H9 (cell line): ENCODE measurements at regions not wholly inside any gene's neighbourhood (a gene's known extent, or its start where the extent isn't known, plus 50 kb on each side); places are given as distances from the start of the nearest gene placed in this dataset.

ENCODE experiments used
- DNase-seq: peaks from one replicate; pipeline ENCODE4 v3.0.0-alpha.2; 2017
- H2AFZ ChIP-seq: one replicate; pipeline ENCODE4 v1.6.1; 2013; ENCODE audit warnings: mild to moderate bottlenecking, low read length, control low read depth, moderate library complexity
- H2AK5ac ChIP-seq: 2 replicates; pipeline ENCODE4 v1.6.1; 2013; ENCODE audit warnings: low read length, control low read depth, mixed read lengths; ENCODE audit not compliant: insufficient read length
- H2BK120ac ChIP-seq: one replicate; pipeline ENCODE4 v1.6.1; 2013; ENCODE audit warnings: low read depth, mild to moderate bottlenecking, low read length, control low read depth, inconsistent platforms; ENCODE audit not compliant: poor library complexity, severe bottlenecking
- H2BK12ac ChIP-seq: 2 replicates; pipeline ENCODE4 v1.6.1; 2013; ENCODE audit warnings: low read length, control low read depth, mixed read lengths, low read depth; ENCODE audit not compliant: insufficient read length
- H2BK15ac ChIP-seq: 2 replicates; pipeline ENCODE4 v1.6.1; 2013; ENCODE audit warnings: low read depth, low read length, control low read depth
- H2BK20ac ChIP-seq: one replicate; pipeline ENCODE4 v1.6.1; 2013; ENCODE audit warnings: low read depth, mild to moderate bottlenecking, low read length, control low read depth, inconsistent platforms; ENCODE audit not compliant: poor library complexity, severe bottlenecking
- H2BK5ac ChIP-seq: 2 replicates; pipeline ENCODE4 v1.6.1; 2013; ENCODE audit warnings: low read length, control low read depth, mixed read lengths; ENCODE audit not compliant: insufficient read length
- H3K14ac ChIP-seq: 2 replicates; pipeline ENCODE4 v1.6.1; 2013; ENCODE audit warnings: low read length, control low read depth; ENCODE audit not compliant: insufficient read depth
- H3K18ac ChIP-seq: 2 replicates; pipeline ENCODE4 v1.6.1; 2013; ENCODE audit warnings: low read depth, mild to moderate bottlenecking, mixed read lengths, low read length, control low read depth; ENCODE audit not compliant: insufficient read length
- H3K23ac ChIP-seq: 2 replicates; pipeline ENCODE4 v1.6.1; 2013; ENCODE audit warnings: low read length, control low read depth, mixed read lengths, low read depth; ENCODE audit not compliant: insufficient read length
- H3K23me2 ChIP-seq: 2 replicates; pipeline ENCODE4 v1.6.1; 2013; ENCODE audit warnings: low read depth, mild to moderate bottlenecking, mixed read lengths, low read length, control low read depth; ENCODE audit not compliant: insufficient read length, poor library complexity, severe bottlenecking
- H3K27ac ChIP-seq: 2 replicates; pipeline ENCODE4 v1.5.1; 2013; ENCODE audit warnings: low read length, control low read depth, mixed read lengths, low read depth; ENCODE audit not compliant: insufficient read length
- H3K27me3 ChIP-seq: 2 replicates; pipeline ENCODE4 v1.6.1; 2013; ENCODE audit warnings: low read length, control low read depth, inconsistent platforms; ENCODE audit not compliant: insufficient read depth
- H3K4ac ChIP-seq: 2 replicates; pipeline ENCODE4 v1.6.1; 2013; ENCODE audit warnings: low read depth, mild to moderate bottlenecking, control low read depth, inconsistent platforms, low read length, moderate library complexity
- H3K4me1 ChIP-seq: 2 replicates; pipeline ENCODE4 v1.6.1; 2013; ENCODE audit warnings: low read length, control low read depth, inconsistent platforms; ENCODE audit not compliant: insufficient read depth
- H3K4me2 ChIP-seq: 2 replicates; pipeline ENCODE4 v1.6.1; 2013; ENCODE audit warnings: low read length, control low read depth, mixed read lengths; ENCODE audit not compliant: insufficient read length, insufficient read depth
- H3K56ac ChIP-seq: 2 replicates; pipeline ENCODE4 v1.6.1; 2013; ENCODE audit warnings: low read depth, mild to moderate bottlenecking, mixed read lengths, low read length, control low read depth; ENCODE audit not compliant: insufficient read length
- H3K79me1 ChIP-seq: 2 replicates; pipeline ENCODE4 v1.6.1; 2013; ENCODE audit warnings: low read depth, mild to moderate bottlenecking, moderate library complexity, low read length, control low read depth, inconsistent platforms; ENCODE audit not compliant: insufficient read depth, poor library complexity, severe bottlenecking
- H3K79me2 ChIP-seq: 2 replicates; pipeline ENCODE4 v1.6.1; 2013; ENCODE audit warnings: low read length, control low read depth, inconsistent platforms; ENCODE audit not compliant: insufficient read depth
- H3K9ac ChIP-seq: 2 replicates; pipeline ENCODE4 v1.6.1; 2013; ENCODE audit warnings: low read length, control low read depth, mixed read lengths; ENCODE audit not compliant: insufficient read length; ENCODE audit errors: extremely low read depth
- H3K9me3 ChIP-seq: one replicate; pipeline ENCODE4 v1.6.1; 2013; ENCODE audit warnings: low read depth, low read length, inconsistent platforms; ENCODE audit not compliant: control insufficient read depth
- H3T11ph ChIP-seq: one replicate; pipeline ENCODE4 v1.6.1; 2013; ENCODE audit warnings: mild to moderate bottlenecking, low read length, control low read depth, inconsistent platforms
- H4K20me1 ChIP-seq: one replicate; pipeline ENCODE4 v1.6.1; 2013; ENCODE audit not compliant: control insufficient read depth, insufficient read length, insufficient read depth
- H4K5ac ChIP-seq: 2 replicates; pipeline ENCODE4 v1.6.1; 2013; ENCODE audit warnings: low read depth, mild to moderate bottlenecking, mixed read lengths, low read length, control low read depth; ENCODE audit not compliant: insufficient read length
- H4K8ac ChIP-seq: replicated peaks from 2 replicates; pipeline ENCODE4 v1.6.1; 2013; ENCODE audit warnings: low read length, control low read depth, mixed read lengths, low read depth; ENCODE audit not compliant: insufficient read length
- H4K91ac ChIP-seq: 2 replicates; pipeline ENCODE4 v1.6.1; 2013; ENCODE audit warnings: low read depth, mild to moderate bottlenecking, moderate library complexity, mixed read lengths, low read length, control low read depth; ENCODE audit not compliant: insufficient read length
- H3K27ac Mint-ChIP-seq, 3 experiments: 2 replicates in 2 of 3; 3 replicates in 1 of 3; pipeline ENCODE4 v1.8.0; 2020 to 2021; ENCODE audit warnings: mixed read lengths in 3 of 3, mild to moderate bottlenecking in 1 of 3, moderate library complexity in 1 of 3
- H3K27me3 Mint-ChIP-seq: 2 replicates; pipeline ENCODE4 v1.8.0; 2021; ENCODE audit warnings: low read depth, mild to moderate bottlenecking, moderate library complexity, mixed read lengths
- H3K36me3 Mint-ChIP-seq, 3 experiments: 2 replicates in 2 of 3; 3 replicates in 1 of 3; pipeline ENCODE4 v1.8.0; 2020 to 2021; ENCODE audit warnings: low read depth in 3 of 3, mixed read lengths in 3 of 3; ENCODE audit not compliant: insufficient read depth in 1 of 3
- H3K4me1 Mint-ChIP-seq, 2 experiments: 2 replicates each; pipeline ENCODE4 v1.8.0; 2020; ENCODE audit warnings: mixed read lengths in 2 of 2
- H3K4me3 Mint-ChIP-seq, 2 experiments: 2 replicates in 1 of 2; 3 replicates in 1 of 2; pipeline ENCODE4 v1.8.0; 2020 to 2021; ENCODE audit warnings: mild to moderate bottlenecking in 2 of 2, mixed read lengths in 2 of 2, moderate library complexity in 1 of 2
- H3K9me3 Mint-ChIP-seq, 2 experiments: 2 replicates in 1 of 2; 3 replicates in 1 of 2; pipeline ENCODE4 v1.8.0; 2020; ENCODE audit warnings: mild to moderate bottlenecking in 2 of 2, mixed read lengths in 2 of 2, moderate library complexity in 1 of 2
- WGBS: extraction: QIAGEN DNeasy Blood & Tissue Kit; methylation state at CpG from one replicate; pipeline ENCODE4 v1.1.7; 2013; ENCODE audit warnings: missing lambda C conversion rate, low lambda C conversion rate, mixed read lengths; ENCODE audit not compliant: insufficient read length; ENCODE audit errors: extremely low coverage; 5-methylcytosine and 5-hydroxymethylcytosine counted together
- TF ChIP-seq, protein P1 (sequence below): fragments of 200-600 bp; sonication (generic); conservative IDR thresholded peaks from 3 replicates; pipeline ENCODE4 v1.8.0; 2021; ENCODE audit warnings: antibody characterized with exemption, mild to moderate bottlenecking

DNA sequence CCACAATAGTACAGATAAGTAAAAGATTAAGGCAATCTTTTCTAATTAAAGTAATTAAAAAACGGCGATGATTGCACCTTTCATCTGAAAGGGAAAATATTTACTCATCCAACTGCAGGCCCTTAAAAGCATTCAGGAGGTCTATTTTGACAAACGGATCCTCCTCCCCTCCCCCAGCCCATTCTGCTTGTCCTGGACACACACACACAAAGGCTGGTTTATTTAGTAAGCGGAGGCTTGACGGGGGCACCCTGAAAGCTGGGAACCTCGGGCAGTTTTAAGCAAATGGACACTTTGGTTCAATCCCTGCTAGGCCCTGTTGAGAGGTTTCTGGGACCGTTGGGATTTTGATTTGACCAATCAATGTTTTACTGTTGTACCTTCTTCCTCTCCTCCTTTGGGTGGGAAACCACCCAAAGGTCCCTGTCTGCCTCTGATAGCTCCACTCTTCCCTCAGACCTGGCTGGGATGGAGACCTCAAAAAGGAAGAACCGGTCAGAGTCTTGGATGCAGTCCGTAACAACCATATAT lies 135.8 kb upstream of the HAAO start:
- Histone ChIP-seq H3K27ac (no peak overlapping the region), H2AFZ (no peak overlapping the region), H3K9me3 (no peaks in the 10 kb centered on the region), H2BK120ac (no peak overlapping the region), H3K4me1 (peaks cover 14% of the 10 kb centered on the region; the same call in 1 of the 2 replicates), H3T11ph (no peak overlapping the region), H2AK5ac (no peak overlapping the region), H2BK5ac (no peak overlapping the region), H3K79me2 (no peaks in the 10 kb centered on the region), H3K14ac (no peak overlapping the region), H3K56ac (no peak overlapping the region), H3K23ac (no peak overlapping the region), H4K91ac (no peak overlapping the region), H2BK20ac (no peak overlapping the region), H2BK15ac (no peak overlapping the region), H3K23me2 (no peaks in the 10 kb centered on the region), H3K4me2 (no peak overlapping the region), H3K18ac (no peak overlapping the region), H4K20me1 (no peaks in the 10 kb centered on the region), H3K9ac (no peak overlapping the region), H2BK12ac (no peak overlapping the region), H3K4ac (no peak overlapping the region), H4K8ac (no peak overlapping the region), H4K5ac (no peak overlapping the region), H3K27me3 (no peaks in the 10 kb centered on the region), H3K79me1 (no peaks in the 10 kb centered on the region)
- H3K9me3 Mint-ChIP-seq = no peaks in the 10 kb centered on the region
- peak overlapping the region in 2 of 3 experiments; percentile 52 to 79; a peak in 4 of 7 replicates for H3K27ac Mint-ChIP-seq
- TF ChIP-seq, protein P1, sequence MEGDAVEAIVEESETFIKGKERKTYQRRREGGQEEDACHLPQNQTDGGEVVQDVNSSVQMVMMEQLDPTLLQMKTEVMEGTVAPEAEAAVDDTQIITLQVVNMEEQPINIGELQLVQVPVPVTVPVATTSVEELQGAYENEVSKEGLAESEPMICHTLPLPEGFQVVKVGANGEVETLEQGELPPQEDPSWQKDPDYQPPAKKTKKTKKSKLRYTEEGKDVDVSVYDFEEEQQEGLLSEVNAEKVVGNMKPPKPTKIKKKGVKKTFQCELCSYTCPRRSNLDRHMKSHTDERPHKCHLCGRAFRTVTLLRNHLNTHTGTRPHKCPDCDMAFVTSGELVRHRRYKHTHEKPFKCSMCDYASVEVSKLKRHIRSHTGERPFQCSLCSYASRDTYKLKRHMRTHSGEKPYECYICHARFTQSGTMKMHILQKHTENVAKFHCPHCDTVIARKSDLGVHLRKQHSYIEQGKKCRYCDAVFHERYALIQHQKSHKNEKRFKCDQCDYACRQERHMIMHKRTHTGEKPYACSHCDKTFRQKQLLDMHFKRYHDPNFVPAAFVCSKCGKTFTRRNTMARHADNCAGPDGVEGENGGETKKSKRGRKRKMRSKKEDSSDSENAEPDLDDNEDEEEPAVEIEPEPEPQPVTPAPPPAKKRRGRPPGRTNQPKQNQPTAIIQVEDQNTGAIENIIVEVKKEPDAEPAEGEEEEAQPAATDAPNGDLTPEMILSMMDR = no peak
- DNase-seq = no peak
- no peaks in the 10 kb centered on the region for H3K36me3 Mint-ChIP-seq
- no peak overlapping the region for H3K4me3 Mint-ChIP-seq
- H3K4me1 Mint-ChIP-seq = peaks cover 74 to 82% of the 10 kb centered on the region in 2 experiments
- no CpG with 5 or more reads among the region's 9 CpGs for WGBS
- no peaks in the 10 kb centered on the region for H3K27me3 Mint-ChIP-seq
